ENCODE measurements at regions not wholly inside any gene's neighbourhood (a gene's known extent, or its start where the extent isn't known, plus 50 kb on each side); places are given as distances from the start of the nearest gene placed in this dataset.

DNA sequence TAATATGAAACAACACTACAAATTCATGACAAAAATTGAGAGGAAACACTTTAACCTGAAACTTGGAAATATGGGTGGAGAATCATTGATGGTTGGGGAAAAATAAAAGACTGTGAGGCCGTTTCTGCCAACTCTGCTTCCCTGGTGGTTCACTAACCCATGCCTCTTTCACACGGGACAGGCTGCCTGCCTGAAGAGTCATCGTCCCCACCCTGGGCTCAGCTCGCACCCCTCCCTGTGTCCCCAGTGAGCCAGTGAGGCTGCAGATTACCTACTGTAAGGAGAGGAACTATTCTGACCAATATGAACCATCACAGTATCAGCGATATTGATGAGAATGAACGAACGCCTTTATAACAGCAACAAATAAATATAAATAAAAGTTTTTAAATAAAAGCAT, 357.8 kb upstream of the CDH20 start:
- no peaks in the 10 kb centered on the region for H3K9me3 ChIP-seq (ENCODE audit: control insufficient read depth, low read depth, low read length)
- no CpG with 5 or more reads among the region's 7 CpGs for WGBS (ENCODE audit: extremely low coverage, insufficient read length, low lambda C conversion rate)
- H4K20me1 ChIP-seq (ENCODE audit: control insufficient read depth, insufficient read depth, insufficient read length): no peaks in the 10 kb centered on the region
- H4K8ac ChIP-seq (replicated peaks; ENCODE audit: insufficient read length, low read depth, low read length): no peak overlapping the region
- H2BK120ac ChIP-seq (ENCODE audit: low read depth, low read length, poor library complexity, severe bottlenecking): no peak overlapping the region
- no peak overlapping the region for H3K4me2 ChIP-seq (ENCODE audit: insufficient read depth, insufficient read length, low read length)
- no peak overlapping the region for H3K23ac ChIP-seq (ENCODE audit: insufficient read length, low read depth, low read length)
- no peaks in the 10 kb centered on the region for H3K23me2 ChIP-seq (ENCODE audit: insufficient read length, low read depth, low read length, poor library complexity, severe bottlenecking)
- H3K27ac ChIP-seq (ENCODE audit: insufficient read length, low read depth, low read length): no peak overlapping the region
- no peak overlapping the region for H3K14ac ChIP-seq (ENCODE audit: insufficient read depth, low read length)
- Mint-ChIP-seq H3K27ac (peak overlapping the region in 1 of 3 experiments; percentile 40; a peak in 1 of 7 replicates), H3K9me3 (peaks cover 0 to 3% of the 10 kb centered on the region in 2 experiments; a peak in 1 of 5 replicates), H3K27me3 (ENCODE audit: low read depth) (peaks cover 3% of the 10 kb centered on the region; the same call in 1 of the 2 replicates), H3K4me3 (no peak overlapping the region), H3K36me3 (ENCODE audit: insufficient read depth in 1 of 3, low read depth in 3 of 3) (no peaks in the 10 kb centered on the region), H3K4me1 (peaks cover 12 to 20% of the 10 kb centered on the region in 2 experiments)
- no peak overlapping the region for H4K91ac ChIP-seq (ENCODE audit: insufficient read length, low read depth, low read length)
- H2BK15ac ChIP-seq (ENCODE audit: low read depth, low read length): no peak overlapping the region
- no peak overlapping the region for H2BK12ac ChIP-seq (ENCODE audit: insufficient read length, low read depth, low read length)
- no peak overlapping the region for H3K56ac ChIP-seq (ENCODE audit: insufficient read length, low read depth, low read length)
- H2AK5ac ChIP-seq (ENCODE audit: insufficient read length, low read length): no peak overlapping the region
- no peaks in the 10 kb centered on the region; the same call in 1 of the 2 replicates for H3K4me1 ChIP-seq (ENCODE audit: insufficient read depth, low read length)
- no peaks in the 10 kb centered on the region for H3K27me3 ChIP-seq (ENCODE audit: insufficient read depth, low read length)
- H3K18ac ChIP-seq (ENCODE audit: insufficient read length, low read depth, low read length): no peak overlapping the region
- H3K79me1 ChIP-seq (ENCODE audit: insufficient read depth, low read depth, low read length, poor library complexity, severe bottlenecking): no peaks in the 10 kb centered on the region
- TF ChIP-seq, protein P1, sequence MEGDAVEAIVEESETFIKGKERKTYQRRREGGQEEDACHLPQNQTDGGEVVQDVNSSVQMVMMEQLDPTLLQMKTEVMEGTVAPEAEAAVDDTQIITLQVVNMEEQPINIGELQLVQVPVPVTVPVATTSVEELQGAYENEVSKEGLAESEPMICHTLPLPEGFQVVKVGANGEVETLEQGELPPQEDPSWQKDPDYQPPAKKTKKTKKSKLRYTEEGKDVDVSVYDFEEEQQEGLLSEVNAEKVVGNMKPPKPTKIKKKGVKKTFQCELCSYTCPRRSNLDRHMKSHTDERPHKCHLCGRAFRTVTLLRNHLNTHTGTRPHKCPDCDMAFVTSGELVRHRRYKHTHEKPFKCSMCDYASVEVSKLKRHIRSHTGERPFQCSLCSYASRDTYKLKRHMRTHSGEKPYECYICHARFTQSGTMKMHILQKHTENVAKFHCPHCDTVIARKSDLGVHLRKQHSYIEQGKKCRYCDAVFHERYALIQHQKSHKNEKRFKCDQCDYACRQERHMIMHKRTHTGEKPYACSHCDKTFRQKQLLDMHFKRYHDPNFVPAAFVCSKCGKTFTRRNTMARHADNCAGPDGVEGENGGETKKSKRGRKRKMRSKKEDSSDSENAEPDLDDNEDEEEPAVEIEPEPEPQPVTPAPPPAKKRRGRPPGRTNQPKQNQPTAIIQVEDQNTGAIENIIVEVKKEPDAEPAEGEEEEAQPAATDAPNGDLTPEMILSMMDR (conservative IDR thresholded peaks at IDR 0.05): no peak
- no peak overlapping the region for H2BK5ac ChIP-seq (ENCODE audit: insufficient read length, low read length)
- no peak overlapping the region for H3K9ac ChIP-seq (ENCODE audit: extremely low read depth, insufficient read length, low read length)
- H2BK20ac ChIP-seq (ENCODE audit: low read depth, low read length, poor library complexity, severe bottlenecking): no peak overlapping the region
- no peak overlapping the region for H4K5ac ChIP-seq (ENCODE audit: insufficient read length, low read depth, low read length)
- no peak overlapping the region for H2AFZ ChIP-seq (ENCODE audit: low read length)
- H3K4ac ChIP-seq (ENCODE audit: low read depth, low read length): no peak overlapping the region
- DNase-seq: peak; percentile 35
- H3K79me2 ChIP-seq (ENCODE audit: insufficient read depth, low read length): no peaks in the 10 kb centered on the region
- no peak overlapping the region for H3T11ph ChIP-seq (ENCODE audit: low read length)
